K562 (cell line): ENCODE measurements at regions not wholly inside any gene's neighbourhood (a gene's known extent, or its start where the extent isn't known, plus 50 kb on each side); places are given as distances from the start of the nearest gene placed in this dataset.

ENCODE experiments used
- CHD2 ChIP-seq: IDR thresholded peaks from 2 replicates; pipeline ENCODE4 v1.6.1; 2011; ENCODE audit warnings: low read depth, low read length
- GTF2E2 ChIP-seq: fragments of 200-800 bp; sonication (Bioruptor generic); IDR thresholded peaks from 2 replicates; pipeline ENCODE4 v1.6.1; 2016; ENCODE audit warnings: missing genetic modification characterization, missing compliant biosample characterization
- HMG20A ChIP-seq: fragments of 450-650 bp; formaldehyde crosslinking; conservative IDR thresholded peaks from 2 replicates; pipeline ENCODE4 v1.4.0; 2020; ENCODE audit warnings: mild to moderate bottlenecking, mixed read lengths
- MAFK ChIP-seq: IDR thresholded peaks from 2 replicates; pipeline ENCODE4 v1.6.1; 2011; ENCODE audit warnings: low read length, improper control_type of control experiment
- MEF2A ChIP-seq: IDR thresholded peaks from 2 replicates; pipeline ENCODE4 v1.6.1; 2011; ENCODE audit warnings: low read depth, mild to moderate bottlenecking, low read length, moderate library complexity; ENCODE audit not compliant: control insufficient read depth
- MYNN ChIP-seq, 2 experiments: sonication (generic); formaldehyde crosslinking in 1 of 2; IDR thresholded peaks; 2 replicates each; pipeline versions ENCODE4 v1.5.0 to v1.6.1; 2016 to 2020; ENCODE audit warnings: antibody characterized with exemption in 1 of 2, missing genetic modification reagents in 1 of 2
- SP2 ChIP-seq: IDR thresholded peaks from 2 replicates; pipeline ENCODE4 v1.6.1; 2011; ENCODE audit warnings: mild to moderate bottlenecking, low read depth, low read length, moderate library complexity; ENCODE audit not compliant: poor library complexity, severe bottlenecking; ENCODE audit errors: extremely low read depth
- ZBTB40 ChIP-seq, 2 experiments: fragments of 450-650 bp in 1 of 2; sonication (generic) in 1 of 2; formaldehyde crosslinking in 1 of 2; IDR thresholded peaks; 2 replicates each; pipeline versions ENCODE4 v1.7.1 to v1.9.0; 2016 to 2022; ENCODE audit warnings: inconsistent platforms in 1 of 2, mild to moderate bottlenecking in 1 of 2, missing genetic modification reagents in 1 of 2
- ZNF12 ChIP-seq: sonication (generic); formaldehyde crosslinking; IDR thresholded peaks from 2 replicates; pipeline ENCODE4 v1.4.0; 2020; ENCODE audit warnings: mild to moderate bottlenecking, missing genetic modification reagents
- ZNF551 ChIP-seq: fragments of 250-450 bp; sonication (Bioruptor Pico); IDR thresholded peaks from 2 replicates; pipeline ENCODE4 v1.5.0; 2021; ENCODE audit warnings: mild to moderate bottlenecking, moderate library complexity
- ZNF592 ChIP-seq: fragments of 450-650 bp; IDR thresholded peaks from 2 replicates; pipeline ENCODE4 v1.6.1; 2017; ENCODE audit warnings: antibody characterized with exemption, mild to moderate bottlenecking
- ZNF764 ChIP-seq: fragments of 250-450 bp; sonication (Bioruptor Pico); IDR thresholded peaks from 2 replicates; pipeline ENCODE4 v1.4.0; 2020; ENCODE audit warnings: low read depth, mild to moderate bottlenecking, moderate library complexity
- TF ChIP-seq, protein P1 (sequence below): fragments of 450-650 bp; IDR thresholded peaks from 2 replicates; pipeline ENCODE4 v1.6.1; 2016

GRCh38 chr4:60992037-60992436, 208.1 kb upstream of the ADGRL3 start (continued):
- TF ChIP-seq ZBTB40 (IDR thresholded peaks at IDR 0.05), result no peak
- no peak for TF ChIP-seq ZBTB40 (CRISPR knock-in tag; IDR thresholded peaks at IDR 0.05)
- no peak for TF ChIP-seq ZNF12 (CRISPR knock-in tag)
- TF ChIP-seq ZNF592, result no peak
- no peak for TF ChIP-seq MYNN (IDR thresholded peaks at IDR 0.05)
- no peak for TF ChIP-seq MYNN (CRISPR knock-in tag; IDR thresholded peaks at IDR 0.05)
- no peak for TF ChIP-seq ZNF551 (CRISPR knock-in tag)
- TF ChIP-seq HMG20A (CRISPR knock-in tag), result no peak
- TF ChIP-seq, protein P1, sequence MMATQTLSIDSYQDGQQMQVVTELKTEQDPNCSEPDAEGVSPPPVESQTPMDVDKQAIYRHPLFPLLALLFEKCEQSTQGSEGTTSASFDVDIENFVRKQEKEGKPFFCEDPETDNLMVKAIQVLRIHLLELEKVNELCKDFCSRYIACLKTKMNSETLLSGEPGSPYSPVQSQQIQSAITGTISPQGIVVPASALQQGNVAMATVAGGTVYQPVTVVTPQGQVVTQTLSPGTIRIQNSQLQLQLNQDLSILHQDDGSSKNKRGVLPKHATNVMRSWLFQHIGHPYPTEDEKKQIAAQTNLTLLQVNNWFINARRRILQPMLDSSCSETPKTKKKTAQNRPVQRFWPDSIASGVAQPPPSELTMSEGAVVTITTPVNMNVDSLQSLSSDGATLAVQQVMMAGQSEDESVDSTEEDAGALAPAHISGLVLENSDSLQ, result no peak
- no peak for TF ChIP-seq ZNF764 (CRISPR knock-in tag)
- TF ChIP-seq MAFK, result no peak
- no peak for TF ChIP-seq GTF2E2 (tag)
- TF ChIP-seq SP2, result no peak
- TF ChIP-seq MEF2A, result no peak
- TF ChIP-seq CHD2, result no peak
